Lower leg skin (tissue), 3 donors: ENCODE measurements at regions not wholly inside any gene's neighbourhood (a gene's known extent, or its start where the extent isn't known, plus 50 kb on each side); places are given as distances from the start of the nearest gene placed in this dataset.

Experiments
- CTCF ChIP-seq, 3 donors: fragments of 450-650 bp; IDR thresholded peaks; one replicate each; pipeline ENCODE4 v1.5.1; 2016; ENCODE audit warnings: antibody characterized with exemption in 3 of 3, mild to moderate bottlenecking in 3 of 3, moderate library complexity in 2 of 3
- POLR2A ChIP-seq, 2 donors: fragments of 450-650 bp; IDR thresholded peaks; one replicate each; pipeline ENCODE4 v1.6.1; 2016 to 2017; ENCODE audit warnings: antibody characterized with exemption in 2 of 2, mild to moderate bottlenecking in 1 of 2, moderate library complexity in 1 of 2

- TF ChIP-seq CTCF (IDR thresholded peaks at IDR 0.05) (no peak), POLR2A (IDR thresholded peaks at IDR 0.05) (no peak)
Observed at GRCh38 chr6:113412589-113413357, 444.4 kb upstream of the MARCKS start.
